HG03520 (cell line): ENCODE measurements at regions not wholly inside any gene's neighbourhood (a gene's known extent, or its start where the extent isn't known, plus 50 kb on each side); places are given as distances from the start of the nearest gene placed in this dataset.

Experiments
- ATAC-seq: cut with Tn5 transposase; IDR thresholded peaks from one replicate; pipeline ENCODE4 v1.9.1; 2021; ENCODE audit warnings: mild to moderate bottlenecking, moderate library complexity; ENCODE audit not compliant: unreplicated experiment

- no peak for ATAC-seq
These were observed 496.3 kb upstream of the NR2F2 start for GRCh38 chr15:95834028-95834804.

GRCh38 chr15:95836536-95836935 is 494.0 kb upstream of the NR2F2 start:
- ATAC-seq, result no peak

GRCh38 chr15:95837341-95838004 is 493.0 kb upstream of the NR2F2 start:
- ATAC-seq, result no peak

- ATAC-seq, result no peak
These were observed 491.1 kb upstream of the NR2F2 start for GRCh38 chr15:95839367-95839782.

GRCh38 chr15:95840004-95840403 is 490.5 kb upstream of the NR2F2 start:
- ATAC-seq, result no peak

- no peak for ATAC-seq
These were observed 489.6 kb upstream of the NR2F2 start for GRCh38 chr15:95840855-95841254.

- no peak for ATAC-seq
These were observed 487.9 kb upstream of the NR2F2 start for GRCh38 chr15:95842576-95842975.

GRCh38 chr15:95843241-95843910 is 487.1 kb upstream of the NR2F2 start:
- no peak for ATAC-seq

- ATAC-seq, result no peak
These were observed 484.5 kb upstream of the NR2F2 start for GRCh38 chr15:95845862-95846515.

- ATAC-seq, result no peak
These were observed 482.4 kb upstream of the NR2F2 start for GRCh38 chr15:95848126-95848525.

- ATAC-seq, result no peak
These were observed 479.7 kb upstream of the NR2F2 start for GRCh38 chr15:95850837-95851236.

GRCh38 chr15:95853350-95853749 is 477.1 kb upstream of the NR2F2 start:
- ATAC-seq, result no peak

- ATAC-seq, result no peak
These were observed 473.3 kb upstream of the NR2F2 start for GRCh38 chr15:95857124-95857757.

- ATAC-seq, result no peak
These were observed 472.7 kb upstream of the NR2F2 start for GRCh38 chr15:95857758-95858157.

GRCh38 chr15:95860406-95860805 is 470.1 kb upstream of the NR2F2 start:
- no peak for ATAC-seq

GRCh38 chr15:95864467-95864886 is 466.0 kb upstream of the NR2F2 start:
- no peak for ATAC-seq

GRCh38 chr15:95865330-95865739 is 465.2 kb upstream of the NR2F2 start:
- ATAC-seq, result no peak

- no peak for ATAC-seq
These were observed 463.6 kb upstream of the NR2F2 start for GRCh38 chr15:95866711-95867440.

- ATAC-seq, result no peak
These were observed 462.1 kb upstream of the NR2F2 start for GRCh38 chr15:95868450-95868849.

- no peak for ATAC-seq
These were observed 461.5 kb upstream of the NR2F2 start for GRCh38 chr15:95868970-95869369.
